Upper lobe of left lung (tissue), 6 donors: ENCODE measurements at regions not wholly inside any gene's neighbourhood (a gene's known extent, or its start where the extent isn't known, plus 50 kb on each side); places are given as distances from the start of the nearest gene placed in this dataset.
"Not testable (repeated sequence)": the region's sequence is repeated elsewhere in the genome, so short reads cannot be mapped to it uniquely, and the experiment has no call there.

Source experiments
- ATAC-seq, 2 donors: fragments of 200-7000 bp; cut with Tn5 transposase; one replicate each; pipeline ENCODE4 v1.9.1; 2022; ENCODE audit warnings: mild to moderate bottlenecking in 2 of 2, moderate library complexity in 2 of 2; ENCODE audit not compliant: low FRiP score in 2 of 2
- DNase-seq, 2 donors: peaks; one replicate each; pipeline ENCODE4 v3.0.0-alpha.2; 2019 to 2020
- H3K27ac ChIP-seq, 4 donors: fragments of 200-600 bp; sonication (generic); one replicate each; pipeline ENCODE4 v1.5.1; 2016 to 2019
- H3K27me3 ChIP-seq, 4 donors: fragments of 200-600 bp; sonication (generic); one replicate each; pipeline ENCODE4 v1.5.1; 2017 to 2019
- H3K36me3 ChIP-seq, 4 donors: fragments of 200-600 bp; sonication (generic); one replicate each; pipeline ENCODE4 v1.5.1; 2016 to 2019
- H3K4me1 ChIP-seq, 4 donors: fragments of 200-600 bp; sonication (generic); one replicate each; pipeline ENCODE4 v1.5.1; 2018 to 2019
- H3K4me3 ChIP-seq, 4 donors: fragments of 200-600 bp; sonication (generic); one replicate each; pipeline ENCODE4 v1.5.1; 2017 to 2019; ENCODE audit warnings: mild to moderate bottlenecking in 2 of 4, moderate library complexity in 1 of 4
- H3K9me3 ChIP-seq, 4 donors: fragments of 200-600 bp; sonication (generic); one replicate each; pipeline ENCODE4 v1.5.1; 2018 to 2019
- EP300 ChIP-seq, 4 donors: sonication (generic); formaldehyde crosslinking; IDR thresholded peaks; one replicate each; pipeline ENCODE4 v1.5.1; 2017; ENCODE audit warnings: antibody characterized with exemption in 4 of 4, control low read depth in 2 of 4
- POLR2A ChIP-seq, 4 donors: fragments of 450-650 bp; IDR thresholded peaks; one replicate each; pipeline ENCODE4 v1.5.1; 2016 to 2017; ENCODE audit warnings: antibody characterized with exemption in 4 of 4, mild to moderate bottlenecking in 2 of 4
- POLR2AphosphoS5 ChIP-seq, 2 donors: sonication (generic); formaldehyde crosslinking; IDR thresholded peaks; one replicate each; pipeline ENCODE4 v1.5.1; 2017; ENCODE audit warnings: antibody characterized with exemption in 2 of 2
- WGBS, 2 donors: methylation state at CpG; one replicate each; pipeline ENCODE4 v1.1.5; 2017 to 2018; 5-methylcytosine and 5-hydroxymethylcytosine counted together
- TF ChIP-seq, protein P1 (sequence below), 6 experiments: fragments of 450-650 bp in 4 of 6; fragments of 200-600 bp in 2 of 6; sonication (generic) in 2 of 6; IDR thresholded peaks; one replicate each; pipeline ENCODE4 v1.5.1; 2016 to 2019; ENCODE audit warnings: antibody characterized with exemption in 6 of 6
- donor health status: DM: no; HTN: no; CAD: no; lungs with moderate emphysema.
- donor health status: DM: no; HTN: yes; CAD: no; lungs with severe emphysema.

DNA sequence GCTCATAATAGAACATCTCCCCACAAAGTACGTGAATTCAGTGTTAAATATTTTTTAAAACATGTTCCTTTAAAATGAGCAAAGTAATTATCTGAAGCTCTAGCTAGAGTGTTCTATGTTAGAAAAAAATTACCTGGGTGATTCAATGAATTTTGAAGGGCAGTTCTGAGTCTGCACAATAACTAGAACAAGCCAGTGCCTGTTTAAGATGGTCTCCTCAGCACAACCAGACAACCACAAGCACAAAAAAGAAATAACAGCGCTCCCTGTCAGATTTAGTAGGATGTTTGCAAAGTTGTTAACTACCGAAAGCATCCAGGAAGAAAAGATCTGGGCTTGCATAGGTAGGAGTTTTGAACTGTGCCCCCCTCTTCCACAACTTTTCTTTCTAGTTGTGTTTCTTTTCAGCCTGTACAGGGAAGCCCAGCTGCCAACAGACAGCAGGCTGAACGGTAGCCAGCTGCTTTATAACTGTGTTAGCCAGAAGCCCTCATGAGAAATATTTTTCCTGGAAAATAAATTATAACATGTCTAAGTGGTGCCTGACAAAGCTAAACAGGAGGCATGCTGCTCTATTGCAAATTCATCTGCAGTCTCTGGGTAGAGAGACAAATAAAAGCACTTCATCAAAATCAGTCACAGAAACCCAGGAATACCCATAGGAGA is 1026.9 kb downstream of the MAT2B start:
- Histone ChIP-seq H3K27me3 (no peaks in the 10 kb centered on the region), H3K4me3 (no peak overlapping the region), H3K9me3 (no peaks in the 10 kb centered on the region), H3K36me3 (no peaks in the 10 kb centered on the region), H3K4me1 (no peaks in the 10 kb centered on the region), H3K27ac (no peak overlapping the region)
- DNase-seq (no peak), ATAC-seq (no peak)
- TF ChIP-seq POLR2AphosphoS5 (IDR thresholded peaks at IDR 0.05) (no peak), POLR2A (IDR thresholded peaks at IDR 0.05) (no peak), EP300 (IDR thresholded peaks at IDR 0.05) (no peak)
- TF ChIP-seq, protein P1, sequence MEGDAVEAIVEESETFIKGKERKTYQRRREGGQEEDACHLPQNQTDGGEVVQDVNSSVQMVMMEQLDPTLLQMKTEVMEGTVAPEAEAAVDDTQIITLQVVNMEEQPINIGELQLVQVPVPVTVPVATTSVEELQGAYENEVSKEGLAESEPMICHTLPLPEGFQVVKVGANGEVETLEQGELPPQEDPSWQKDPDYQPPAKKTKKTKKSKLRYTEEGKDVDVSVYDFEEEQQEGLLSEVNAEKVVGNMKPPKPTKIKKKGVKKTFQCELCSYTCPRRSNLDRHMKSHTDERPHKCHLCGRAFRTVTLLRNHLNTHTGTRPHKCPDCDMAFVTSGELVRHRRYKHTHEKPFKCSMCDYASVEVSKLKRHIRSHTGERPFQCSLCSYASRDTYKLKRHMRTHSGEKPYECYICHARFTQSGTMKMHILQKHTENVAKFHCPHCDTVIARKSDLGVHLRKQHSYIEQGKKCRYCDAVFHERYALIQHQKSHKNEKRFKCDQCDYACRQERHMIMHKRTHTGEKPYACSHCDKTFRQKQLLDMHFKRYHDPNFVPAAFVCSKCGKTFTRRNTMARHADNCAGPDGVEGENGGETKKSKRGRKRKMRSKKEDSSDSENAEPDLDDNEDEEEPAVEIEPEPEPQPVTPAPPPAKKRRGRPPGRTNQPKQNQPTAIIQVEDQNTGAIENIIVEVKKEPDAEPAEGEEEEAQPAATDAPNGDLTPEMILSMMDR (IDR thresholded peaks at IDR 0.05): no peak
- 51 to 54% methylated on average over 4 of the region's 4 CpGs for WGBS, 2 donors

DNA sequence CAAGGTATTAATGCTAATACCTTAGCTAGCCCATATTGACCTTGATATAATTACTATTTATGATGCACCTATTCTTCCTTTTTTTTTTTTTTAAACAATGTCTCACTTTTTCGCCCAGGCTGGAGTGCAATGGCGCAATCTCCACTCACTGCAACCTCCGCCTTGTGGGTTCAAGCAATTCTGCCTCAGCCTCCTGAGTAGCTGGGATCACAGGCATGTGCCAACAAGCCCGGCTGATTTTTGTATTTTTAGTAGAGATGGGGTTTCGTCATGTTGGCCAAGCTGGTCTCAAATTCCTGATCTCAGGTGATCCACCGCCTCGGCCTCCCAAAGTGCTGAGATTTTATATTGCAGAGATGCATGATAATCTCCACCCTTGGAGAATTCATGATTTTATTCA is 1028.0 kb downstream of the MAT2B start:
- DNase-seq, ATAC-seq, H3K27ac ChIP-seq, H3K9me3 ChIP-seq, H3K4me1 ChIP-seq, H3K27me3 ChIP-seq, H3K4me3 ChIP-seq, H3K36me3 ChIP-seq: not testable (repeated sequence)
- 84 to 85% methylated on average over 7 of the region's 7 CpGs for WGBS, 2 donors

GRCh38 chr5:164540174-164540573 is 1034.8 kb downstream of the MAT2B start:
- Histone ChIP-seq H3K27ac (no peak overlapping the region), H3K36me3 (no peaks in the 10 kb centered on the region), H3K27me3 (no peaks in the 10 kb centered on the region), H3K4me1 (no peaks in the 10 kb centered on the region), H3K9me3 (no peaks in the 10 kb centered on the region), H3K4me3 (no peak overlapping the region)
- TF ChIP-seq POLR2A (IDR thresholded peaks at IDR 0.05) (no peak), EP300 (IDR thresholded peaks at IDR 0.05) (no peak), POLR2AphosphoS5 (IDR thresholded peaks at IDR 0.05) (no peak)
- TF ChIP-seq, protein P1 (IDR thresholded peaks at IDR 0.05): no peak
- DNase-seq (no peak), ATAC-seq (no peak)
- WGBS, 2 donors: 70 to 72% methylated on average over 2 of the region's 2 CpGs

DNA sequence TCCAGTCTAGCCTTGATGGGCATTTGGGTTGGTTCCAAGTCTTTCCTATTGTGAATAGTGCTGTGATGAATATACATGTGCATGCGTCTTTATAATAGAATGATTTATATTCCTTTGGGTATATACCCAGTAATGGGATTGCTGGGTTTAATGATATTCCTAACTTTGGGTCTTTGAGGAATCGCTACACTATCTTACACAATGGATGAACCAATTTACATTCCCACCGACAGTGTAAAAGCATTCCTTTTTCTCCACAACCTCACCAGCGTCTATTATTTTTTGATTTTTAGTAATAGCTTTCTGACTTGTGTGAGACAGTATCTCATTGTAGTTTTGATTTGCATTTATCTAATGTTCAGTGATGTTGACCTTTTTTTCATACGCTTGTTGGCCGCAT is 1040.1 kb downstream of the MAT2B start:
- ATAC-seq: no peak
- no peak for TF ChIP-seq EP300 (IDR thresholded peaks at IDR 0.05)
- TF ChIP-seq, protein P1 (IDR thresholded peaks at IDR 0.05): no peak
- Histone ChIP-seq H3K27me3 (no peaks in the 10 kb centered on the region), H3K9me3 (no peaks in the 10 kb centered on the region), H3K27ac (no peak overlapping the region), H3K4me1 (no peaks in the 10 kb centered on the region), H3K36me3 (no peaks in the 10 kb centered on the region), H3K4me3 (no peak overlapping the region)
- no peak for DNase-seq
- WGBS, 2 donors: 89 to 94% methylated on average over 6 of the region's 6 CpGs

- Histone ChIP-seq H3K27ac (no peak overlapping the region), H3K27me3 (no peaks in the 10 kb centered on the region), H3K9me3 (no peaks in the 10 kb centered on the region), H3K36me3 (no peaks in the 10 kb centered on the region), H3K4me3 (no peak overlapping the region), H3K4me1 (no peaks in the 10 kb centered on the region)
- WGBS, 2 donors: 48 to 56% methylated on average over 3 of the region's 3 CpGs
- ATAC-seq: no peak
- TF ChIP-seq EP300 (IDR thresholded peaks at IDR 0.05): no peak
- TF ChIP-seq POLR2A (IDR thresholded peaks at IDR 0.05): no peak
- TF ChIP-seq, protein P1 (IDR thresholded peaks at IDR 0.05): no peak
- TF ChIP-seq POLR2AphosphoS5 (IDR thresholded peaks at IDR 0.05): no peak
- DNase-seq: no peak
Measured at GRCh38 chr5:164553851-164554250, 1048.4 kb downstream of the MAT2B start.
